Kidney (tissue), 13 donors: ENCODE measurements at regions not wholly inside any gene's neighbourhood (a gene's known extent, or its start where the extent isn't known, plus 50 kb on each side); places are given as distances from the start of the nearest gene placed in this dataset.

Experiments used
- DNase-seq, 5 donors: peaks; one replicate each; pipeline ENCODE4 v3.0.0-alpha.2; 2013 to 2020
- FAIRE-seq: peaks from 2 replicates; lab custom pipeline; 2012; peaks lifted over from hg19 to GRCh38; lab: Jason Lieb, UNC
- H3K27ac ChIP-seq, 2 donors: one replicate each; pipeline ENCODE4 v1.7.0; 2013; ENCODE audit warnings: low read depth in 2 of 2, low read length in 2 of 2, inconsistent platforms in 1 of 2
- H3K27me3 ChIP-seq: one replicate; pipeline ENCODE4 v1.7.1; 2013; ENCODE audit warnings: low read length, inconsistent platforms; ENCODE audit not compliant: control insufficient read depth, insufficient read depth
- H3K36me3 ChIP-seq, 3 donors: one replicate each; pipeline versions ENCODE4 v1.7.0 to v1.7.1; 2013; ENCODE audit warnings: low read length in 3 of 3, control low read depth in 1 of 3, inconsistent platforms in 1 of 3; ENCODE audit not compliant: insufficient read depth in 3 of 3, control insufficient read depth in 2 of 3
- H3K4me1 ChIP-seq, 3 donors: one replicate each; pipeline versions ENCODE4 v1.7.0 to v1.7.1; 2013; ENCODE audit warnings: low read length in 3 of 3, inconsistent platforms in 1 of 3, low read depth in 1 of 3; ENCODE audit not compliant: control insufficient read depth in 2 of 3, insufficient read depth in 2 of 3
- H3K4me3 ChIP-seq, 3 donors: one replicate each; pipeline versions ENCODE4 v1.7.0 to v1.8.1; 2013; ENCODE audit warnings: low read length in 3 of 3, control low read depth in 1 of 3, inconsistent platforms in 1 of 3
- H3K9ac ChIP-seq, 3 donors: one replicate each; pipeline versions ENCODE4 v1.7.0 to v1.7.1; 2013; ENCODE audit warnings: low read length in 3 of 3, control low read depth in 1 of 3, inconsistent platforms in 1 of 3
- H3K9me3 ChIP-seq, 3 donors: one replicate each; pipeline versions ENCODE4 v1.7.0 to v1.7.1; 2013; ENCODE audit warnings: low read length in 3 of 3, control low read depth in 1 of 3, inconsistent platforms in 1 of 3; ENCODE audit not compliant: control insufficient read depth in 2 of 3, insufficient read depth in 1 of 3
- CTCF ChIP-seq: IDR thresholded peaks from 3 replicates; pipeline ENCODE4 v1.5.1; 2012; ENCODE audit warnings: mild to moderate bottlenecking, moderate library complexity, borderline replicate concordance; ENCODE audit not compliant: insufficient read depth; ENCODE audit errors: extremely low read depth
- intact Hi-C: fragments of 100-400 bp; cut with DNase I; formaldehyde crosslinking; loops from one replicate; pipeline ENCODE4 v1.11.1; 2022
- donor health status: control.
- donor health status: control.
- donor health status: control.
- donor health status: control.
- donor health status: control.
- donor health status: DM: yes; HTN: yes; CAD: no.
- donor health status: Normal renal cell carcinoma (clear cell type).

DNA sequence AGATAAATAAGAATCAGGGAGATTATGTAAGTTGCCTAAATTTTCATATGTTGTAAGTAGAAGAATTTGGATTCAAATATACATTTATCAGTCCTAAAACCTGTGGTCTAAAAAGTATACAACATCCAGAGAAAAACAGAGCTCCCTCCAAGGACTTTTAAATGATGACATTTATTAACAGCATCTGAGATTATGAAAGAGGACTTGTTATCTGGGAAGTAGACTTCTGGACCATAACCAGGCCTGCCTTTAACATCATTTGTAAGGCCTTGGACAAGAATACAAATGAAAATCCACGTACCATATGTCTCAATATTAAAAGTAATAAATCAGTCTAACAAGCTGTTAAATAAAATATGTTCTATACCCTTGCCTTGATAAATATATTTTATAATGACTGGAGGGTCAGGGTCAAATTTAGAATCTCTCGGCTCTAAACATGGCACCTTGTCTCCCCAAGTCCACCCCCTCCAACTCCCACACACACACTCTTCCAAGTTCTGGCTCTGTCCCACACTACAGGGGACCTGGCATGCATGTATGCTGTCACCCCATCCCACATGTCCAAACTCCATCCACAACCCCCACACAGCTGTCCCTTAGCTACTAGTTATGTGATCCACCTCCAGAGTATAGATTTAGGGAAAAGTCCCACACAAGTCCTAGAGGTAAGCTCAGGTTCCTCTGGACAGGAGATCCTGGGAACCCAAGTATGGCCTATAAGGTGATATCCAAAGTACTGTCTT lies 382.6 kb downstream of the CDH2 start:
- H3K9me3 ChIP-seq: no peaks in the 10 kb centered on the region
- no peak for TF ChIP-seq CTCF
- DNase-seq (no peak), FAIRE-seq (no peak)
- H3K27me3 ChIP-seq: no peaks in the 10 kb centered on the region
- intact Hi-C loops: no loop called here
- no peaks in the 10 kb centered on the region for H3K36me3 ChIP-seq
- no peak overlapping the region for H3K4me3 ChIP-seq
- no peaks in the 10 kb centered on the region for H3K4me1 ChIP-seq
- no peak overlapping the region for H3K9ac ChIP-seq
- H3K27ac ChIP-seq: no peak overlapping the region

- no peak for FAIRE-seq
- DNase-seq: no peak
- Histone ChIP-seq H3K9me3 (no peaks in the 10 kb centered on the region), H3K27me3 (no peaks in the 10 kb centered on the region), H3K4me1 (no peaks in the 10 kb centered on the region), H3K36me3 (no peaks in the 10 kb centered on the region), H3K9ac (no peak overlapping the region), H3K27ac (no peak overlapping the region), H3K4me3 (no peak overlapping the region)
- no peak for TF ChIP-seq CTCF
- intact Hi-C loops: no loop called here
These were observed 383.7 kb downstream of the CDH2 start for GRCh38 chr18:27793013-27793785.

DNA sequence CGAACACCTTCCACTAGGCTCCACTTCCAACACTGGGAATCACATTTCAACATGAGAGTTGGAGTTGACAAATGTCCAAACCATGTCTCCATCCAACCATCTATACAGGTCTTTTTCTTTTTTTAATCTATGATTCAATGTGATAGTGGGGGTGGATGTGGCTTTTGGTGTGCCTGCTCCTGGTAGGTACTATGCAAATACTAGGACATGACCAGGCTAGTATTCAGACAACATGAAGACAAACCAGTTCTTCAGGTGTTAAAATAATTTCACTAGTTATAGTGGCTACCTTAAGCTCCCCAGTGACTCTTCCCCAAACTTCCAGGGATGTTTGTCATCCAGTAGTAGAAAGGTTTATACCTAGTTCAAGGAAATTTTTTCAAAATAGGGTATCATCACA lies 387.5 kb downstream of the CDH2 start:
- H3K4me1 ChIP-seq: peaks cover 0 to 2% (median 0%) of the 10 kb centered on the region in 3 donors
- H3K27me3 ChIP-seq: no peaks in the 10 kb centered on the region
- H3K9ac ChIP-seq: no peak overlapping the region
- no peaks in the 10 kb centered on the region for H3K36me3 ChIP-seq
- no peaks in the 10 kb centered on the region for H3K9me3 ChIP-seq
- DNase-seq: no peak
- H3K4me3 ChIP-seq: no peak overlapping the region
- no peak for FAIRE-seq
- intact Hi-C loops: no loop called here
- H3K27ac ChIP-seq: no peak overlapping the region
- TF ChIP-seq CTCF: no peak
